ENCODE measurements at regions not wholly inside any gene's neighbourhood (a gene's known extent, or its start where the extent isn't known, plus 50 kb on each side); places are given as distances from the start of the nearest gene placed in this dataset.

- no peak overlapping the region for H3K27ac ChIP-seq
- DNase-seq: no peak
- no peaks in the 10 kb centered on the region for H3K27me3 ChIP-seq
- 85 to 87% methylated on average over 3 of the region's 3 CpGs for WGBS, 2 donors
- no peak for ATAC-seq (ENCODE audit: low FRiP score in 2 of 2)
- no peak for TF ChIP-seq EP300 (IDR thresholded peaks at IDR 0.05)
- TF ChIP-seq CTCF (IDR thresholded peaks at IDR 0.05): no peak
- no peak for TF ChIP-seq POLR2AphosphoS5 (IDR thresholded peaks at IDR 0.05)
- no peak for TF ChIP-seq POLR2A (IDR thresholded peaks at IDR 0.05)
- no peak overlapping the region for H3K4me3 ChIP-seq
- H3K9me3 ChIP-seq: no peaks in the 10 kb centered on the region
- H3K36me3 ChIP-seq: no peaks in the 10 kb centered on the region
- H3K4me1 ChIP-seq: peaks cover 0 to 17% (median 2%) of the 10 kb centered on the region in 4 donors
Measured at GRCh38 chr12:24759155-24759554, 189.7 kb downstream of the BCAT1 start.

GRCh38 chr12:24756479-24757024, 192.3 kb downstream of the BCAT1 start:
- H3K36me3 ChIP-seq: no peaks in the 10 kb centered on the region
- 78 to 82% methylated on average over 3 of the region's 3 CpGs for WGBS, 2 donors
- H3K4me1 ChIP-seq: peaks cover 0 to 17% (median 2%) of the 10 kb centered on the region in 4 donors
- H3K4me3 ChIP-seq: no peak overlapping the region
- H3K9me3 ChIP-seq: no peaks in the 10 kb centered on the region
- no peak for TF ChIP-seq EP300 (IDR thresholded peaks at IDR 0.05)
- no peak for TF ChIP-seq CTCF (IDR thresholded peaks at IDR 0.05)
- TF ChIP-seq POLR2A (IDR thresholded peaks at IDR 0.05): no peak
- no peak for TF ChIP-seq POLR2AphosphoS5 (IDR thresholded peaks at IDR 0.05)
- no peak for DNase-seq
- no peak overlapping the region for H3K27ac ChIP-seq
- no peaks in the 10 kb centered on the region for H3K27me3 ChIP-seq
- ATAC-seq (ENCODE audit: low FRiP score in 2 of 2): no peak

GRCh38 chr12:24754690-24755638, 193.9 kb downstream of the BCAT1 start:
- no peaks in the 10 kb centered on the region for H3K9me3 ChIP-seq
- 57 to 64% methylated on average over 7 of the region's 7 CpGs for WGBS, 2 donors
- H3K4me3 ChIP-seq: no peak overlapping the region
- H3K27ac ChIP-seq: peak overlapping the region in 3 of 4 donors; percentile 44 to 59 (median 58)
- peak in 1 of 2 donors; percentile 27 for DNase-seq
- peak; percentile 67 to 91 for ATAC-seq (ENCODE audit: low FRiP score in 2 of 2)
- H3K27me3 ChIP-seq: no peaks in the 10 kb centered on the region
- peaks cover 0 to 8% (median 0%) of the 10 kb centered on the region in 4 donors for H3K4me1 ChIP-seq
- no peaks in the 10 kb centered on the region for H3K36me3 ChIP-seq
- TF ChIP-seq POLR2AphosphoS5 (IDR thresholded peaks at IDR 0.05) (no peak), EP300 (IDR thresholded peaks at IDR 0.05) (peak in 2 of 4 donors; percentile 18 to 20)

- Histone ChIP-seq H3K27ac (no peak overlapping the region), H3K4me1 (peaks cover 0 to 8% (median 0%) of the 10 kb centered on the region in 4 donors), H3K36me3 (no peaks in the 10 kb centered on the region), H3K27me3 (no peaks in the 10 kb centered on the region), H3K4me3 (no peak overlapping the region), H3K9me3 (no peaks in the 10 kb centered on the region)
- DNase-seq (no peak), ATAC-seq (ENCODE audit: low FRiP score in 2 of 2) (no peak)
- 67 to 81% methylated on average over 4 of the region's 4 CpGs for WGBS, 2 donors
- no peak for TF ChIP-seq POLR2AphosphoS5 (IDR thresholded peaks at IDR 0.05)
Measured at GRCh38 chr12:24752763-24753462, 196.0 kb downstream of the BCAT1 start.

- no peak for ATAC-seq (ENCODE audit: low FRiP score in 2 of 2)
- WGBS, 2 donors: 72 to 78% methylated on average over 3 of the region's 3 CpGs
Measured at GRCh38 chr12:24751181-24751580, 197.7 kb downstream of the BCAT1 start.

More at GRCh38 chr12:24751181-24751580, 197.7 kb downstream of the BCAT1 start:
- no peak for DNase-seq
- Histone ChIP-seq H3K36me3 (no peaks in the 10 kb centered on the region), H3K4me1 (peaks cover 0 to 8% (median 0%) of the 10 kb centered on the region in 4 donors), H3K27me3 (no peaks in the 10 kb centered on the region), H3K4me3 (no peak overlapping the region), H3K27ac (no peak overlapping the region), H3K9me3 (no peaks in the 10 kb centered on the region)
- TF ChIP-seq POLR2AphosphoS5 (IDR thresholded peaks at IDR 0.05) (no peak), POLR2A (IDR thresholded peaks at IDR 0.05) (no peak), CTCF (IDR thresholded peaks at IDR 0.05) (no peak), EP300 (IDR thresholded peaks at IDR 0.05) (no peak)

All from upper lobe of left lung (tissue), 6 donors.